Muscle layer of colon (tissue), 2 donors: ENCODE measurements at regions not wholly inside any gene's neighbourhood (a gene's known extent, or its start where the extent isn't known, plus 50 kb on each side); places are given as distances from the start of the nearest gene placed in this dataset.

Source experiments
- H3K27ac ChIP-seq: one replicate; pipeline ENCODE4 v1.7.0; 2013; ENCODE audit warnings: low read depth, mild to moderate bottlenecking, low read length, moderate library complexity
- H3K27me3 ChIP-seq, 2 donors: one replicate each; pipeline ENCODE4 v1.7.0; 2013; ENCODE audit warnings: low read length in 2 of 2, mild to moderate bottlenecking in 2 of 2; ENCODE audit not compliant: insufficient read depth in 2 of 2, control insufficient read depth in 1 of 2
- H3K36me3 ChIP-seq: one replicate; pipeline ENCODE4 v1.7.0; 2013; ENCODE audit warnings: mild to moderate bottlenecking, low read length; ENCODE audit not compliant: insufficient read depth
- H3K4me1 ChIP-seq: one replicate; pipeline ENCODE4 v1.7.0; 2013; ENCODE audit warnings: mild to moderate bottlenecking, low read length; ENCODE audit not compliant: insufficient read depth
- H3K4me3 ChIP-seq, 2 donors: one replicate each; pipeline ENCODE4 v1.7.0; 2013; ENCODE audit warnings: low read length in 2 of 2, low read depth in 1 of 2, mild to moderate bottlenecking in 1 of 2, moderate library complexity in 1 of 2
- H3K9ac ChIP-seq: one replicate; pipeline ENCODE4 v1.7.0; 2013; ENCODE audit warnings: low read length
- H3K9me3 ChIP-seq: one replicate; pipeline ENCODE4 v1.7.0; 2013; ENCODE audit warnings: mild to moderate bottlenecking, low read length
- donor health status: abdominal sarcoma.
- donor health status: Adenocarcinoma of cecum.

DNA sequence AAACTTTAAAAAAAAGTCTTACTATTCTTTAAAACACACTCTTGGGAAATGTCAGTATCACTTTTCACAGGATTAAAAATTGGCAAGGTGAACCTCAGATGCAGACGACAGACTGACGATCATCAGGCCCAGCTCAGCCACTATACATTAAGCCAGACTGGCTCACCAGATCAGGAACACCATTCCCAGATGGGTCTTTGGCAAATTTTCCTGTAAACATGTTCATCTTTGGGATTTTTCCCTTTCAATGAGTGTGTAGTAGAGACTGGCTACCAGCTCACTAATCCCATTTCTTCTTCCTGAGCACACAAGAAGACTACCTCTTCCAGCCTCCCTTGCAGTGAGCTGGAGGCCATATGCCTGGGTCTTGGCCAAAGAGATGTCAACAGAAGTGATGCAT is 142.7 kb upstream of the CHST15 start:
- no peak overlapping the region for H3K4me3 ChIP-seq
- H3K36me3 ChIP-seq, result no peaks in the 10 kb centered on the region
- H3K27me3 ChIP-seq, result no peaks in the 10 kb centered on the region
- H3K9me3 ChIP-seq, result no peaks in the 10 kb centered on the region
- no peak overlapping the region for H3K27ac ChIP-seq
- peaks cover 13% of the 10 kb centered on the region for H3K4me1 ChIP-seq
- H3K9ac ChIP-seq, result no peak overlapping the region

GRCh38 chr10:124235232-124235631 is 141.8 kb upstream of the CHST15 start:
- Histone ChIP-seq H3K4me1 (peaks cover 13% of the 10 kb centered on the region), H3K36me3 (no peaks in the 10 kb centered on the region), H3K27ac (no peak overlapping the region), H3K9me3 (no peaks in the 10 kb centered on the region), H3K27me3 (no peaks in the 10 kb centered on the region), H3K9ac (no peak overlapping the region), H3K4me3 (no peak overlapping the region)

- Histone ChIP-seq H3K4me1 (peaks cover 11% of the 10 kb centered on the region), H3K9ac (no peak overlapping the region), H3K27ac (no peak overlapping the region)
Observed at GRCh38 chr10:124233546-124234138, 140.2 kb upstream of the CHST15 start.

GRCh38 chr10:124232686-124233545 is 139.5 kb upstream of the CHST15 start:
- Histone ChIP-seq H3K36me3 (no peaks in the 10 kb centered on the region), H3K9ac (no peak overlapping the region), H3K4me1 (peaks cover 9% of the 10 kb centered on the region), H3K27me3 (no peaks in the 10 kb centered on the region), H3K27ac (no peak overlapping the region), H3K9me3 (no peaks in the 10 kb centered on the region), H3K4me3 (no peak overlapping the region)

More at GRCh38 chr10:124233546-124234138, 140.2 kb upstream of the CHST15 start:
- no peak overlapping the region for H3K4me3 ChIP-seq
- H3K36me3 ChIP-seq, result no peaks in the 10 kb centered on the region
- no peaks in the 10 kb centered on the region for H3K27me3 ChIP-seq
- H3K9me3 ChIP-seq, result no peaks in the 10 kb centered on the region

GRCh38 chr10:124231168-124232155 is 138.1 kb upstream of the CHST15 start:
- no peak overlapping the region for H3K4me3 ChIP-seq
- H3K27ac ChIP-seq, result no peak overlapping the region
- no peaks in the 10 kb centered on the region for H3K9me3 ChIP-seq
- no peaks in the 10 kb centered on the region for H3K36me3 ChIP-seq
- H3K27me3 ChIP-seq, result no peaks in the 10 kb centered on the region
- no peak overlapping the region for H3K9ac ChIP-seq
- peaks cover 9% of the 10 kb centered on the region for H3K4me1 ChIP-seq

GRCh38 chr10:124230635-124231167 is 137.3 kb upstream of the CHST15 start:
- Histone ChIP-seq H3K36me3 (no peaks in the 10 kb centered on the region), H3K9ac (no peak overlapping the region), H3K27ac (no peak overlapping the region), H3K9me3 (no peaks in the 10 kb centered on the region), H3K27me3 (no peaks in the 10 kb centered on the region), H3K4me1 (peaks cover 11% of the 10 kb centered on the region), H3K4me3 (no peak overlapping the region)

DNA sequence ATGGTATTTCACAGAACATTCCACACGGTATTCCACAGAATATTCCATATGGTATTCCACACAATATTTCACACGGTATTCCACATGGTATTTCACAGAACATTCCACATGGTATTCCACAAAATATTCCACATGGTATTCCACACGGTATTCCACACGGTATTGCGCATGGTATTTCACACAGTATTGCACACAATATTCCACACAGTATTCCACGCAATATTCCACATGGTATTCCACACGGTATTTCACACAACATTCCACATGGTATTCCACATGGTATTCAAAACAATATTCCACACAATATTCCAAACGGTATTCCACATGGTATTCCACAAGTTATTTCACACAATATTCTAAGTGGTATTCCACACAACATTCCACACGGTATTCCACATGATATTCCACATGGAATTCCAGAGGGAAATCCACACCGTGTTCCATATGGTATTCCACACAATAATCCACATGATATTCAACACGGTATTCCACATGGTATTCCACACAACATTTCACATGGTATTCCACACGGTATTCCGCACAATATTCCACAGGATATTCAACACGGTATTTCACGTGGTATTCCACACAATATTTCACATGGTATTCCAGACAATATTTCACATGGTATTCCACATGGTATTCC is 136.7 kb upstream of the CHST15 start:
- H3K9me3 ChIP-seq, result no peaks in the 10 kb centered on the region
- no peak overlapping the region for H3K4me3 ChIP-seq

DNA sequence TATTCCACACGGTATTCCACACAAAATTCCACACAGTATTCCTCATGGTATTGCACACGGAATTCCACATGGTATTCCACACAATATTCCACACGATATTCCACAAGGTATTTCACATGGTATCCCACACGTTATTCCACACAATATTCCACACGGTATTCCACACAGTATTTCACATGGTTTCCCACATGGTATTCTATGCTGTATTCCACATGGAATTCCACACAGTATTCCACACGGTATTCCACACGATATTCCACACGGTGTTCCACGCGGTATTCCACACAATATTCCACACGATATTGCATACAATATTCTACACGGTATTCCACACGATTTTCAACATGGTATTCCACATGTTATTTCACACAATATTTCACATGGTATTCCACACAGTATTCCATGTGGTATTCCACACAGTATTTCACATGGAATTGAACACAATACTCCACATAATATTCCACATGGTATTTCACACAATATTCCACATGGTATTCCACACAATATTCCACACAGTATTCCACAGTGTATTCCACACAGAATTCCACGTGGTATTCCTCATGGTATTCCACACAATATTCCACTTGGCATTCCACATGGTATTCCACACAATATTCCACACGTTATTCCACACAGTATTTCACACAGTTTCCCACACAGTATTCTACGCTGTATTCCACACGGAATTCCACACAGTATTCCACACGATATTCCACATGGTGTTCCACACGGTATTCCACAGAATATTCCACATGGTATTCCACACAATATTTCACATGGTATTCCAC is 136.0 kb upstream of the CHST15 start:
- Histone ChIP-seq H3K4me3 (no peak overlapping the region), H3K4me1 (peaks cover 24% of the 10 kb centered on the region), H3K9ac (no peak overlapping the region), H3K9me3 (no peaks in the 10 kb centered on the region), H3K27me3 (no peaks in the 10 kb centered on the region), H3K27ac (no peak overlapping the region), H3K36me3 (no peaks in the 10 kb centered on the region)

More for the DNA sequence above, 136.7 kb upstream of the CHST15 start:
- Histone ChIP-seq H3K4me1 (peaks cover 16% of the 10 kb centered on the region), H3K27ac (no peak overlapping the region), H3K36me3 (no peaks in the 10 kb centered on the region), H3K27me3 (no peaks in the 10 kb centered on the region), H3K9ac (no peak overlapping the region)

GRCh38 chr10:124228471-124228870 is 135.1 kb upstream of the CHST15 start:
- Histone ChIP-seq H3K9me3 (no peaks in the 10 kb centered on the region), H3K4me3 (no peak overlapping the region), H3K27me3 (no peaks in the 10 kb centered on the region), H3K9ac (no peak overlapping the region), H3K4me1 (peaks cover 28% of the 10 kb centered on the region), H3K27ac (no peak overlapping the region), H3K36me3 (no peaks in the 10 kb centered on the region)

- Histone ChIP-seq H3K27me3 (no peaks in the 10 kb centered on the region), H3K4me1 (peaks cover 25% of the 10 kb centered on the region), H3K4me3 (no peak overlapping the region), H3K36me3 (no peaks in the 10 kb centered on the region), H3K9ac (no peak overlapping the region), H3K9me3 (no peaks in the 10 kb centered on the region), H3K27ac (no peak overlapping the region)
Observed at GRCh38 chr10:124227988-124228387, 134.6 kb upstream of the CHST15 start.
